ENCODE measurements at regions not wholly inside any gene's neighbourhood (a gene's known extent, or its start where the extent isn't known, plus 50 kb on each side); places are given as distances from the start of the nearest gene placed in this dataset.

DNA sequence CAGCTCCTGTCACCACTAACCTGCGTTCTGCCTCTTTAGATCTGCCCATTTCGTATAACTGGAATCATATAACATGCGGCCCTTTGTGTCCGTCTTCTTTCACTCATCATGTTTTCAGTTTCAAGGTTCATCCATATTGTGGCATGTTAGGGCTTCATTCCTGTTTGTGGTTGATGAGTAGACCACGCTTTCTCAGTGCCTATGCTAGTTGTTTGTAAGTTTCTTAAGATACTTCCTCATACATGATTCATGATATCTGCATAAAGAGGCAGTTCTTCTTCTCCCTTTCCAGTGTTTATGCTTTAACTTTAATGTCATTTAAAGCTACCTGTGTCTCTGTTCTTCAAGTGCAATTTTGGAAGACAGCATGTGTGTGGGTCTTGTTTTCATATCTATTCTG, 79.5 kb upstream of the FAM20C start:
- H3K9ac ChIP-seq (ENCODE audit: low read depth, low read length) = no peak overlapping the region
- DNase-seq = no peak
- no peak for TF ChIP-seq EZH2 (IDR thresholded peaks at IDR 0.05; ENCODE audit: borderline replicate concordance, low read depth, low read length, severe bottlenecking)
- TF ChIP-seq, protein P1, sequence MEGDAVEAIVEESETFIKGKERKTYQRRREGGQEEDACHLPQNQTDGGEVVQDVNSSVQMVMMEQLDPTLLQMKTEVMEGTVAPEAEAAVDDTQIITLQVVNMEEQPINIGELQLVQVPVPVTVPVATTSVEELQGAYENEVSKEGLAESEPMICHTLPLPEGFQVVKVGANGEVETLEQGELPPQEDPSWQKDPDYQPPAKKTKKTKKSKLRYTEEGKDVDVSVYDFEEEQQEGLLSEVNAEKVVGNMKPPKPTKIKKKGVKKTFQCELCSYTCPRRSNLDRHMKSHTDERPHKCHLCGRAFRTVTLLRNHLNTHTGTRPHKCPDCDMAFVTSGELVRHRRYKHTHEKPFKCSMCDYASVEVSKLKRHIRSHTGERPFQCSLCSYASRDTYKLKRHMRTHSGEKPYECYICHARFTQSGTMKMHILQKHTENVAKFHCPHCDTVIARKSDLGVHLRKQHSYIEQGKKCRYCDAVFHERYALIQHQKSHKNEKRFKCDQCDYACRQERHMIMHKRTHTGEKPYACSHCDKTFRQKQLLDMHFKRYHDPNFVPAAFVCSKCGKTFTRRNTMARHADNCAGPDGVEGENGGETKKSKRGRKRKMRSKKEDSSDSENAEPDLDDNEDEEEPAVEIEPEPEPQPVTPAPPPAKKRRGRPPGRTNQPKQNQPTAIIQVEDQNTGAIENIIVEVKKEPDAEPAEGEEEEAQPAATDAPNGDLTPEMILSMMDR (IDR thresholded peaks at IDR 0.05; ENCODE audit: borderline replicate concordance, extremely low read depth, low read length, poor library complexity, severe bottlenecking) = no peak

DNA sequence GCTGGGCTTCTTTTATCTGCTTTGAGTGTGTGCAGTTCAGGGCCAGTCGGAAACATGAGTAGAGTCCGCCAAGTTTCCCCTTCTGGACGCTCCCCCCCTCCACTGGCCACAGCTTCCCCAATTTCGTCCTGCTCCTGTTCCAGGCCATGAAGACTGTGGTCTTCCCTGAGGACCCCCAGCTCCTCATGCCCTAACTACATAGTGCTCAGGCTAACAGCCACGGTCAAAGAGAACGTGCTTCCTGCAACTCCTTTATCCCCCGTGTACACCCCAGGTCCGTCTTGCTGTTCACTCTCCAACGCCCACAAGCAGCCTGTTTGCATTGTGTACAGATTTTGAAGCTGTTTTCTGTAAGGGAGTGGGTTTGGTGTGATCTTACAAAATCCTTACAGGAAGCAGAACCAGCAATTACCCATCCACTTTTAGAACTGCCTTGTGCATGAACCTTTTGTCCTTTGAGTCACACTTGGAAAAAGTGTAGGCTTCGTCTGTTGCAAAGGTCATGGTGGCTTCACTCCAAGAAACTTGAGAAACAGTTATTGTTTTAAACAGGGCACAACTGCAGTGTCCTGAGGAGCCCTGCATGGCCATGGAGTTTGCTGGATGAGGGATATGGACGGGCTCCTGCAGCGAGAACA, 77.0 kb upstream of the FAM20C start:
- H3K27ac ChIP-seq (ENCODE audit: low read length) = no peak overlapping the region
- H4K20me1 ChIP-seq (ENCODE audit: insufficient read depth, low read length) = no peaks in the 10 kb centered on the region; the same call in 1 of the 2 replicates
- no peak overlapping the region for H3K9ac ChIP-seq (ENCODE audit: low read depth, low read length)
- no peaks in the 10 kb centered on the region for H3K4me1 ChIP-seq (ENCODE audit: insufficient read depth, low read length)
- no peak overlapping the region for H2AFZ ChIP-seq (ENCODE audit: low read depth, low read length)
- peaks cover 11% of the 10 kb centered on the region for H3K9me3 ChIP-seq (ENCODE audit: insufficient read depth, low read length, severe bottlenecking)
- ATAC-seq (ENCODE audit: insufficient read depth, low read depth) (no peak), DNase-seq (no peak)
- H3K36me3 ChIP-seq (ENCODE audit: insufficient read depth, low read length) = no peaks in the 10 kb centered on the region
- H3K4me2 ChIP-seq (ENCODE audit: insufficient read depth, low read length) = no peak overlapping the region
- H3K4me3 ChIP-seq (ENCODE audit: low read depth in 1 of 2, low read length in 2 of 2) = no peak overlapping the region
- TF ChIP-seq, protein P1 (IDR thresholded peaks at IDR 0.05; ENCODE audit: borderline replicate concordance, extremely low read depth, low read length, poor library complexity, severe bottlenecking) = no peak
- no peak for TF ChIP-seq EZH2 (IDR thresholded peaks at IDR 0.05; ENCODE audit: borderline replicate concordance, low read depth, low read length, severe bottlenecking)
- no peaks in the 10 kb centered on the region for H3K79me2 ChIP-seq (ENCODE audit: insufficient read depth, low read length)
- H3K27me3 ChIP-seq (ENCODE audit: insufficient read depth, low read length, poor library complexity) = no peaks in the 10 kb centered on the region

More for the DNA sequence above, 79.5 kb upstream of the FAM20C start:
- H3K36me3 ChIP-seq (ENCODE audit: insufficient read depth, low read length) = no peaks in the 10 kb centered on the region
- H3K4me2 ChIP-seq (ENCODE audit: insufficient read depth, low read length) = no peak overlapping the region
- no peaks in the 10 kb centered on the region for H3K27me3 ChIP-seq (ENCODE audit: insufficient read depth, low read length, poor library complexity)
- H3K79me2 ChIP-seq (ENCODE audit: insufficient read depth, low read length) = no peaks in the 10 kb centered on the region
- no peak overlapping the region for H2AFZ ChIP-seq (ENCODE audit: low read depth, low read length)
- no peak overlapping the region for H3K4me3 ChIP-seq (ENCODE audit: low read depth in 1 of 2, low read length in 2 of 2)
- peaks cover 2% of the 10 kb centered on the region for H4K20me1 ChIP-seq (ENCODE audit: insufficient read depth, low read length)
- no peaks in the 10 kb centered on the region for H3K4me1 ChIP-seq (ENCODE audit: insufficient read depth, low read length)
- H3K27ac ChIP-seq (ENCODE audit: low read length) = no peak overlapping the region
- H3K9me3 ChIP-seq (ENCODE audit: insufficient read depth, low read length, severe bottlenecking) = peaks cover 11% of the 10 kb centered on the region
- ATAC-seq (ENCODE audit: insufficient read depth, low read depth) = no peak

DNA sequence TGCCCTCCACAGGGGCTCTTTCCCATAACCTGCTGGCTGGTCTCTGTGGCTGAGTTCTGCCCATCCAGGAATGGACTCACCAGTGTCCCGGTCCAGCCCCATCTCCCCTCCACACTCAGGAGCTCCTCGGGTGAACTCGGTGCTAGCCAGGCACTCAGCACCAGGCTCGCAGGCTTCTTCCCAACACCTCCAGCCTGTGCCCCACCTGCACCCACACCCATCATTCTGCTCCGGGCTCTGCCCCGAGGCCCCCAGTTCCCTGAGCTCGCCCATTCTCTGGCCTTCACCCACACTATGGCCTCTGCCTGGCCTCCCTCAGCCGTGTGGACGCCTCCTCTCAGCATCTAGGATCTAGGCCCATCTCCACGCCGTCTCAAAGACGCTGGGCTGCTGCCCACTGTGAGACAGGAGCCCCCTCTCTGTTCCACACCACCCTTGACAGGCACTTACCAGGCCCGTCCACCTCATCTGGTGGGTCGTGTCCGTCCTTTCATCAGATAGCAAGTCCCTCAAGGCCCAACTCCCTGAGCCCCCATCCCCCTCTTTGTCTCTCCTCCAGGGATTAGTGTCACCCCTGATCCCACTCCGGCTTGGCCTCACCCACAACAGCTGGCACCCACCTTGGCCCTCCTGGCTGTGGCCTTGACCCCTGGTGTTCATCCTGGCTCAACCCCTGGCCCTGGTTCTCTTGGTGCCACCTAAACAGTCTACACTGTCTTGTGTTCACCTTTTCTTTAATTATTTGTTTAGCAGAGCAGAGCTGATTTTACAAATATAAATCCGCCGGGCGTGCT, 76.0 kb upstream of the FAM20C start:
- H2AFZ ChIP-seq (ENCODE audit: low read depth, low read length) = no peak overlapping the region

More for the DNA sequence above, 76.0 kb upstream of the FAM20C start:
- H3K27me3 ChIP-seq (ENCODE audit: insufficient read depth, low read length, poor library complexity) = no peaks in the 10 kb centered on the region
- no peak overlapping the region for H3K9ac ChIP-seq (ENCODE audit: low read depth, low read length)
- no peak for ATAC-seq (ENCODE audit: insufficient read depth, low read depth)
- DNase-seq = no peak
- TF ChIP-seq, protein P1 (IDR thresholded peaks at IDR 0.05; ENCODE audit: borderline replicate concordance, extremely low read depth, low read length, poor library complexity, severe bottlenecking) = no peak
- TF ChIP-seq EZH2 (IDR thresholded peaks at IDR 0.05; ENCODE audit: borderline replicate concordance, low read depth, low read length, severe bottlenecking) = no peak
- H3K4me2 ChIP-seq (ENCODE audit: insufficient read depth, low read length) = no peak overlapping the region
- H3K4me1 ChIP-seq (ENCODE audit: insufficient read depth, low read length) = no peaks in the 10 kb centered on the region
- H3K79me2 ChIP-seq (ENCODE audit: insufficient read depth, low read length) = no peaks in the 10 kb centered on the region
- peaks cover 11% of the 10 kb centered on the region for H3K9me3 ChIP-seq (ENCODE audit: insufficient read depth, low read length, severe bottlenecking)
- no peaks in the 10 kb centered on the region; the same call in 1 of the 2 replicates for H4K20me1 ChIP-seq (ENCODE audit: insufficient read depth, low read length)
- no peaks in the 10 kb centered on the region for H3K36me3 ChIP-seq (ENCODE audit: insufficient read depth, low read length)
- H3K27ac ChIP-seq (ENCODE audit: low read length) = no peak overlapping the region
- no peak overlapping the region for H3K4me3 ChIP-seq (ENCODE audit: low read depth in 1 of 2, low read length in 2 of 2)
